ENCODE measurements at regions not wholly inside any gene's neighbourhood (a gene's known extent, or its start where the extent isn't known, plus 50 kb on each side); places are given as distances from the start of the nearest gene placed in this dataset.

DNA sequence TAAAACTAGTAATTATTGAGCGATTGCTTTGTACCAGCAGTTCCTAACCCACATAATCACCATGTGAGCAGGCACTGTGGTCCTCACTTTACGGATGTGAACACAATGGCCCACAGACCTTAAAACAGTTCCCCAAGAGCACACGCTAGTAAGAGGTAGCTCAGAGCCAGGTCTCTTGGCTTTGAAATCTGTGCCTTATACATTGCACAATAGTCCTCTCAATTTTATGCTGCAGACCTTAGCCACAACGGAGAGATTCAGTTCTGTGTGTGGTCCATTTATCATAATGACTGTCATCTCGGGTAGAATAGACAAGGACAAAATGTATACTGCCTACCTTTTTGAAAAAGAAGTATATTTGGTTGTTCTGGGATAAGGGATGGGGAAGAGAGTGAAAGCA, 289.0 kb upstream of the ANKRD55 start:
- H3K4me3 ChIP-seq (ENCODE audit: low read depth, low read length): no peak overlapping the region

DNA sequence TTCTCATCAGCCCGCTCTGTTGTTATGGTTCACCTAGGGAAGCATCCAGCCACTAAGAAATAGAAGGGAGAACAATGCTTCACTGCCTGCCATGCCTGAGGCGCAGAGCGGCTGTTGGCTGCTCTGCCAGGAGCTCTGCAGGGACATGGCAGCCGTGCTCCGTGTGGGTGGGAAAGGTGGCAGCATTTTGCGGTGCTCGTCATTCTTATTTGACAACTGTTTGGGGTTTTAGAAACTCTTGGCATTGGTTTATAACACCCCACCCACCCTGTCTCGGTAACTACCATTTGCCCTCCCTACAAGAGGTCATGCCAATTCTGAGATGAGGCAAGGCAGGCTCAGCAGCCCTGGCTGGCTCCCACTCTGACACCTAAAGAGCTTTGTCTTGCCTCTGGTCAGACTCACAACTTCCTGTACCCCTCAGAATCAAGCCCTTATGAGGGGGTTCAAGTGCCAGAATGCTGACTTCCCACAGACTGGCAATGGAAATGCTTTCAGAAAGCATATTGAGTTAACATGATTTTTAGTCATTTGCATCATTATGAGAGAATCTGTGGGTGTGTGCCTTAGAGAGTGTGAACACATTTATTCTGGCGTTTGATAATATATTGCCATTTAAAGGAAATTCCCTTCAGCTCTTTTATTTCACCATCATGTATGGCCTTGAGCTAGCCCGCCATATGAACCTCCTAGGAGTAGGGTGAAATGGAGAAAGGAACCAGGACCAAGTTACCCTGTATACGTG, 288.0 kb upstream of the ANKRD55 start:
- H3K4me3 ChIP-seq (ENCODE audit: low read depth, low read length): no peak overlapping the region

DNA sequence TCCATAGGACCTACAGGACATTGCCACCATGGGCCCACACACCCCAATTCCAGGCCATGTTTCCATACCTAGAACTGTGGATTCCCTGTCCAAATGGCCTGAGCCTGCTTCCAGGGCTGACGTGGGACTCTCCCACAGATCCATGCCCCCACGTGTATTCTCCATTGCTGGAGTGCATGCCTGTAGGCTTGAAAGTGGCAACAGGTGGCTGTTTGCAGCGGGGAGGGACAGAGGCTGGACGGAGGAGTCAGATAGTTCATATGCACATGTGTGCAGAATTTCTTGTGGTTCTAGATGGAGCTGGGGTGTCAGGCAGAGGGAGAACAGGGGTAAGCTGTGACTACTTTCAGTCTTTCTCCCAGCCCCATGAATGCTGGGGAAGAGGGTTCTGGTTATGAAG, 285.7 kb upstream of the ANKRD55 start:
- no peak overlapping the region for H3K4me3 ChIP-seq (ENCODE audit: low read depth, low read length)

DNA sequence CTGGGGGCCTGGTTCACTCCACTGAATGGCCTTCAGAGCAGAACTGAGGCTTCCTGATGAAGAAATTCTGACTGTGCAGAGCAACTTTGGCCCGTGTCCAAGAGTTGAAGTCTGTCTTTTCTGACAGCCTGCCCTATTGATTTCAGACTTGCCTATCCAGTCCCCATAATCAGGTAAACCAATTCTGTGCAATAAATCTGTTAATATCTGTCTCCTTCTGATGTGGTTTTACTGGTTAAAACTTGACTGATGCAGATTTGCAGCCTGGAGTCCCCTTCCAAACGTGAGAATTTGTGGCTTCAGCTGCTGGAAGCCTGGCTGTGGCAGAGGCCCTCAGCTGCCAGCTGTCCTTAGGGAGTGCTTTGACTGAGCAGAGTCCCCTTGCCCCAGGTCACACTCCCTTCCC, 283.9 kb upstream of the ANKRD55 start:
- no peak overlapping the region for H3K4me3 ChIP-seq (ENCODE audit: low read depth, low read length)

DNA sequence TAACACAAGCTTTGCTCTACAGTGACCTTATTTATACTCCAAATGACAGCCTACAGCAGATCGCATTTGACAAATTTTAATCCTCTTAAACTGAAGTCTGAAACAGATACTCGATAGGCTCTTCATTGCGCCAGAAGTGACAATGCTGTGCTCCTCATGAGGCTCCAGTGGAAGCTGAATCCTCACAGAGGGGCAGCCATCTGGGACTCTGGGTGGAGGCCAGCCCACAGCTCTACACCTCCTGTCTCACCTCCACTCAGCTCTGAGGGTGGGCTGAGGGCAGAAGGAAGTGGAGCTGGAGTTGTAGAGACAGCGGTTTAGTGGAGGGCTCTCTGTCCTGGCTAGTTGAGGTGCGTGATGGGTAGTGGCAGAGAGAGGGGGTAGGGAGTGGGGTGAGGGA, 283.3 kb upstream of the ANKRD55 start:
- H3K4me3 ChIP-seq (ENCODE audit: low read depth, low read length): no peak overlapping the region

DNA sequence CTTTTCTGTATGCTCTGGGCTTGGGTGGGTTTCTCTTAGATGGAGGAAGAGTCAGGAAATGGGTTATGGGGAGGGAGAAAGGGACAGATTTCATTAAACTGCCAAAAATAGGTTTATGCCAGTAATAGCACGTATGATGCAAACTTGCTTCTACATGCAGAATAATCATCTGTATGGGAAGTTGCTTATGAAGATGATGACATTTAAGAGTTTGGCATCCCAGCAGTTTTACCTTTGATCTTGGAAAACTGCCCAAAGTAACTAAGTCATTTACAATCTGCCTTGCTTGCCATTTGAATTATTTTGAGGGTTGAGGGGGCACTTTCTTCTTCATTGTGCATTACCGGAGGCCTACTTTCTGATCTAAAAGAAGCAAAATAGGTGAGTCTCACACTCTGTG, 282.9 kb upstream of the ANKRD55 start:
- H3K4me3 ChIP-seq (ENCODE audit: low read depth, low read length): no peak overlapping the region

DNA sequence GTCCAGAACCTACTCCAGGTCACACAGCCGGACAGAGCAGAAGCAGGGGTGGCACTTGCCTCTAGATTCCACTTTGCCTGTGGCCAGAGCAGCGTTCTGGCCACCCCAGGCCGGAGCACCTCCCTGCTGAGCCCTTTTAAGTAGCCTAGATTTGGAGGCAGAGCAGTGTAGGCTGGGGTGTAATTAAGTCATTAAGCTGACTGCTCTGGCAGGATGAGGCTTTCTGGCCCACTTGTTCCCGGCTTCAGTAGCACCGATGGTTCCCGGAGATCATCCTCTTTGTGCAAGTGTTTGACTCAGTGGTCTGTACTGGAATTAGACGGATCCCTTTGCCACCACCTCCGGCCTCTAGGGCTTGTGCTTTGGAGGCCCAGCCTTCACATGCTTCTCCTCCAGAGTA, 281.9 kb upstream of the ANKRD55 start:
- H3K4me3 ChIP-seq (ENCODE audit: low read depth, low read length): no peak overlapping the region

DNA sequence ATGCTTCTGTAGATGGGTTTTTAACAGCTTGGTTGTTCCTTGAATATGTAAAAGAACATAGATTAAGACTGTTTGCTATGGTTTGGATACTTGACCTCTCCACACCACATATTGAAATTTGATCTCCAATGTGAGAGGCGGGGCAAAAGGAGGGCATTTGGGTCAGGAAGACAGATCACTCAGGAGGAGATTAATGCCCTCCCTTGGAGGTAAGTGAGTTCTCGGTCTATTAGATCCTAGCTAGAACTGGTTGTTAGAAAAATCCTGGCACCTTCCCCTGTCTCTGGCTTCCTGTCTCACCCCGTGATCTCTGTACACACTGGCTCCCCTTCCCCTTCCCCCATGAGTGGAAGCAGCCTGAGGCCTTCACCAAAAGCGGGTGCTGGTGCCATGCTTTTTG, 281.1 kb upstream of the ANKRD55 start:
- H3K4me3 ChIP-seq (ENCODE audit: low read depth, low read length): no peak overlapping the region

DNA sequence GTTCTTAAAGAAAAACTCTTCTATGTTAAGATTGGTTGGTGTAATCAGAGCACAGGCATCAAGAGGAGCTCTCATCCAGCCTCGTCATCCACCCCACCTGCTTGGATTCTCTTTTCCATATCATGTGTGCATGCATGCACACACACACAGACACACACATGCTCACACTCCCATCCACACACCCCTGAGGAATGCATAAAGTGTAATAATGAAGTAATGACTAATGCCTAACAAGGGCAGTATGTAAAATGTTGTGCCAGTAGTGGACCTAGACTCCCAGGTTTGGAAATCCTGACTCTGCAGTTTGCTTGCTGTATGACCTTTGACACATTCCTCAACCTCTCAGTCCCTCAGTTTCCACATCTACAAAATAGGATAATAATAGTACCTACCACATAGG, 280.0 kb upstream of the ANKRD55 start:
- H3K4me3 ChIP-seq (ENCODE audit: low read depth, low read length): no peak overlapping the region

DNA sequence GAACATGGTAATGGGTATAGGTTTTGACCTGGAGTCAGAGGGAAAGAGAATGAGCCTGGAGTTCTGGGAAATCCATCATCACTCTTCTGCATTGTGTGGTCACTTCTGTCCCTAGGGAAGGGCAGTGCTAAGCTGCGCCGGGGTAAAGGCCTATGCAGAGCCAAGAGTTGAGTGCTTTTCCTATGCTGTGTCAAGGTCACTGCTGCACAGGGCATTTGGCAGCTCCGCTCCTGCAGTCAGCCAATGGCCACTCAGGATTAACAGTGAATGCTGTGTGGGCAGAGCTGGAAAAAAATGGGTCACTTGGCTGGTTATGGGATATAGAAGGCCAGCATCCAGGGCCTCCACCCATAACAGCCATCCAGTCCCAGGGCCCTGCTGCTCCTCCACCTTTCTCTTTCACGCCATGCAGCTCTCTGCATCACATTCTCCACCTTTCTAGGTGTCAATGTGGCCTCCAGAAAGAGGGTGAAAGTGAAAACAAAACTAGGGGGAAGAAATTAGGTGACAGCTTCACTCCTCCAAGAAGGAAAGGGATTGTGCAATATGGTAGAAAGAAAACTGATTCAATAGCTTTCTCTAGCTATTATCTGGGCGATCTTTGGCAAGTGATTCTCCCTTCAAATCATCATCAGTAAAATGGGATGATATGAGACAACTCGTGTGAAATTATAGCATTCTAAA, 279.3 kb upstream of the ANKRD55 start:
- no peak overlapping the region for H3K4me3 ChIP-seq (ENCODE audit: low read depth, low read length)

DNA sequence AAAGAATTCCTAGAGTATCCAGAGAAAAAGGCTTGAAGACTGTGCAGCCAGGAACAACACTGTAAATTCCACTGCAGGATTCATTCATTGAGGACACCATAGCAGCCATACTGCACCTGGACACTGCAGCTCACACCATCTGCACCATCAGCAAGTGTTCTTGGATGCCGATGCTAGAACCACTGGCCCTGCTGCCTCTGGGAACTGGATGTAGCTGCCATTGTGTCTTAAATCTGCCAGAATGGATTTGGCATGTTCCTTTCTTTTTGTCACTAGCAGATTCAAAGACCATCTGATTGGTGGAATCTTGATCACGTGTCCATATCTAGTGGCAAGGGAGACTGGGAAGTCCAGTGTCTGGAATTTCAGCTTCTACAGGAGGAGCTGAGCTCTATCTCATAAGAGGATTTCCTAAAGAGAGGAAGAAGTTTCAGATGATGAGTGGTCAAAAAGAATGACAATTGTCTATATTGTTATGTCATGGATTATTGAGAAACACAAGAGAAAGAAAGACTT, 278.3 kb upstream of the ANKRD55 start:
- no peak overlapping the region for H3K4me3 ChIP-seq (ENCODE audit: low read depth, low read length)

DNA sequence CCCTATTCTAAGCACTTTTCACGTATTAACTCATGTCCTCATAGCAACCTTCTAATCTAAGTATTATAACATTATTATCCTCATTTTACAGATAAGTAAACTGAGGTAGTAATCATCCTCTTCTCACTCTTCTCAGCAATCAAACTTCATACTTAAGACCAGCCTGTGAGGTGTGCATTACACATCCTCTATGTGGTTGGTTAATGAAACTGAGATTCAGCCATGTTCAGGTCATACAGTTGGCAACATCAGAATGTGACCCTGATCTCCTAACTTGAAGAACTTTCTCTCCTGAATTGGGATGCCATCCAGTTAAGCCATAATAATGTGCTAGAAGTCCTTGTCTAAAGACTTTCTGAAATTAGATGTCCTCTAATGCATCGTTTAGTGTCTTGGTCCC, 275.1 kb upstream of the ANKRD55 start:
- no peak overlapping the region for H3K4me3 ChIP-seq (ENCODE audit: low read depth, low read length)

DNA sequence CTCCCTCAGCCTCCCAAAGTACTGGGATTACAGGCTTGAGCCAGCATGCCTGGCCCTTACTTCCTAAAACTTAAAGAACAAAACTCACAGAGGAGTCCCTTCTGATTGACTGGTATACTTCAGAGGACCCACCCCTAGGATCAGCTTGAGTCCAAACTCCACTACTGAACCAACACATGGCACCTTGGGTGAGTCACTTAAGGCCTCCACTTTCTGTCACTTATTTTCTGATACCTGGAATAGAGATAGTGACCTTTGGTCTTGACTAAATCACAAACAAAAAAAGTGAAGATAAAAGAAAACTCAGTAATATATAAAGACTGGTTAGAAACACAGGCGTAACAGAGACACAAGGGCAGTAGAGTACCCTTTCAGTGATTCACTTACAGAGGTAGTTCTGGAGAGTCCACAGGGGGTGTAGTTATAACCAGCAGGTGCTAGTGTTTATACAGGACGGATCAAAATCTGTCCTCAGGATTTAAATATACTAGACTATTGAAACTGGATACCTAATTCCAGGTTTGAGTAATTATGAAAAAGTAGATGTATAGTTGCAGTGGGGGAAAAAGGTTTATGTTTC, 274.3 kb upstream of the ANKRD55 start:
- H3K4me3 ChIP-seq (ENCODE audit: low read depth, low read length): no peak overlapping the region

DNA sequence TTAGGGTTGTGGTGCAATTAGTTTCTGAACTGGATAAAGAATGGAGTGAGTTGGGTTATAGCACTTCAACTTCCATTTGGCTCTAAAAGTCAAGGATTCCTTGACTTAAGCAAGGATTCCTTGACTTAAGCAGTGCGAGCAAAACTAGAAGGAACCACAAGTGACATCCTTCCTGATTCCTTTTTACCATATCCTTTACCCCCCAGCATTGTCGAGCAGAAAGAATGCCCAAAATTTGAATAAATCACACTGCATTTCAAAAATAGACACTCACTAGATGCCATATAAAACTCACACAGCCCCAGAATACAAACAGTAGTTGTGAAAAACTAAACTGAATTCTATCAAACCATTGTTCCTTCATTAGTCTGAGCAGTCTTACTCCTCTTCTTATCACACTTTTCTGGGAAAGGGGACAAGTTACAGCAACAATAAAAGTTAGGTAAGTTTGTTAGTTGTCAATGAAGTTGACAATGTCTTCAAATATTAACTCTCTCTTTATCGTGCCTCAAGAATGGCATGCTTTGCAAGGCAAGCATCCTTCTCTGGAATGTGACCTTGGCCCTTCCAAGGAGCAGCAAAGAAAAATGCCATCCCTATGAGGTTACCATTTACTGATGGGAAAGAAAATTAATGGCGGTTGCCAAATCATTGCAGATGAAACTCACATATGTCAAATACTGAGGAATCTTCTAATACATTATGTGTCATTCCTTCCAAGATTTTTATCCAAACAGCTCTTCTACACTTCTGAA, 273.3 kb upstream of the ANKRD55 start:
- H3K4me3 ChIP-seq (ENCODE audit: low read depth, low read length): no peak overlapping the region

DNA sequence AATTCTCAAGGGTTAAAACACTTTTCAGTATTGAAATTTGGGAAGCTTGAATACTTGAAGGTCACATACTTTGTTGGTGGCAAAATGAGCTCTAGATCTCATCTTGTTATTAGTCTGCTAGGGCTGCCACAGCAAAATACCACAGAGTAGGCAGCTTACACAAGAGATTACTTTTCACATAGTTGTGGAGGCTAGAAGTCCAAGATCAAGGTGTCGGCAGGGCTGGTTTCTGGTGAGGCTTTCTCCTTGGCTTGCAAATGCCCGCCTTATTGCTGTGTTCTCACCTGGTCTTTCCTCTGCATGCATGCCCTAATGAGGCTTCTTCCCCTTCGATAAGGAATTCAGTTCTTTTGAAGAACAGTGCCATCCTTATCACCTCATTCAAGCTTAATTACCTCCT, 270.8 kb upstream of the ANKRD55 start:
- H3K4me3 ChIP-seq (ENCODE audit: low read depth, low read length): no peak overlapping the region

DNA sequence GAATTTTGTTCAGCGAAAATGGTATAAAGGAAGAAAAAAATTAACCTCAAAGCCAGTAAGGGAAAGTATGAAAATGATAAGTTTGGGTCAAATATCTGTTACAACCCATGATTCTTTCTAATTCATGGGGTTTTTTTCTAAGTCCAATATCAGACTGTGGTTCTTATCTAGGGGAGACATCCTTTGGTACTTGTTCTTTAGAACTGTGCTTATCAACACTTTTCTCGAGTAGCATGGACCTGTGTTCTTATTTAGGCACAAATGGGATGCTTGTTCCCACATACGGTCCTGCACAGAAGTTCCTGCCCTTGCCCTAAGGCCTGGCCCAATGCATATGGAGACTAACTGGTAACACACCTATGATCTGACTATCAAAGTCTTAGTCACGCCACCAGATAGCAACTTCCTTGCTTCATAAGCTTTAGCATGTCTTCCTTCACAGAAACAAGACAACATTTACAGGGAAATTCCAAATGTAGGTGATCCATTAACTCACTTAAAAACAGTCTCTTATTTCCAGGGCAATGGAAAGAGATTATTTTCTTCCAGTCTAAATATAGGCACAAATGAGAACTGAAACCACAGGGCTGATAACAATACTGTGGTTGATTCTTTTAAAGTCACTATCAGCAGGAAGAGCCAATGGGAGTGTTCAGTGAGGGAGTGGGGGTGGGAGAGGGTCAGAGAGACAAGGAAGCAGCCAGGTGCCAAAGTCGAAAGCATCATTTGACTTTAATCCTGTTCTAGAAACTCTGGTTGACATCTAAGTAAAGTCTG, 268.8 kb upstream of the ANKRD55 start:
- no peak overlapping the region for H3K4me3 ChIP-seq (ENCODE audit: low read depth, low read length)

DNA sequence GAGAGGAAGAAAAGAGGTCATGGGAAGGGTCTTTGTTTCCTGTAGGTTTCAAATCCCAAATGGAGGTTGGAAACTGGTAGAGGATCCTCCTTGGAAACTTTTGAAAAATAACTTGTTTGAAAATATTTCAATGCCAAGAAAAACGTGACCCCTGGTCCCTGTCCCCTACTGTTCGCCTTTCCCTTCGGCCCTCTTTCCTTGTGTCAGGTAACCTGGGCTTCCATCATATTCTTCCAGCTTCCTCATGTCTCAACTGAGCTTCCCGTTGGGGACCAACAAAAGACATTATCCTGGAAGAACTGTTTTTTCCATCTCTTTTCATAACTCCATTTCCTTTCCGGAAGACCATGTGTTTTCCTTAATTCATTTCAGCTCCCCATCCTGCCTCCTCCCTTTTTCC, 266.8 kb upstream of the ANKRD55 start:
- no peak overlapping the region for H3K4me3 ChIP-seq (ENCODE audit: low read depth, low read length)

DNA sequence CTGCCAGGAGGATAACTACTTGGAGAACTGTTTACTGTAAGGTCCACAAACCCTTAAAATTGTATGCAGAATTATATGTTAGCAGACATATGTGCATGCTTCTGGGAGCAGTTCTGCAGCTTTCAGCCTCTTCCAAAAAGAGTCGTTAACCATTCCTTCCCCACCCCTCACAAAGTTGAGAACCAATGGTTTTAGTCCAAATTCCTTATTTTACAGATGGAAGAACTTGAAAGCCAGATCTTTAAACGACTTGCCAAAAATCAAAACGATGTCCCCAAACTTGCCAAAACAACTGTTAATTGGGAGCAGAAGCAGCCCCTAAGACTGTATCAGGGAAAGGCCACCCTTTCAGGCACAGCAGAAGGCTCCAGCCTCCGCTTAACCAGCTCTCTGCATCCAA, 266.4 kb upstream of the ANKRD55 start:
- no peak overlapping the region for H3K4me3 ChIP-seq (ENCODE audit: low read depth, low read length)

DNA sequence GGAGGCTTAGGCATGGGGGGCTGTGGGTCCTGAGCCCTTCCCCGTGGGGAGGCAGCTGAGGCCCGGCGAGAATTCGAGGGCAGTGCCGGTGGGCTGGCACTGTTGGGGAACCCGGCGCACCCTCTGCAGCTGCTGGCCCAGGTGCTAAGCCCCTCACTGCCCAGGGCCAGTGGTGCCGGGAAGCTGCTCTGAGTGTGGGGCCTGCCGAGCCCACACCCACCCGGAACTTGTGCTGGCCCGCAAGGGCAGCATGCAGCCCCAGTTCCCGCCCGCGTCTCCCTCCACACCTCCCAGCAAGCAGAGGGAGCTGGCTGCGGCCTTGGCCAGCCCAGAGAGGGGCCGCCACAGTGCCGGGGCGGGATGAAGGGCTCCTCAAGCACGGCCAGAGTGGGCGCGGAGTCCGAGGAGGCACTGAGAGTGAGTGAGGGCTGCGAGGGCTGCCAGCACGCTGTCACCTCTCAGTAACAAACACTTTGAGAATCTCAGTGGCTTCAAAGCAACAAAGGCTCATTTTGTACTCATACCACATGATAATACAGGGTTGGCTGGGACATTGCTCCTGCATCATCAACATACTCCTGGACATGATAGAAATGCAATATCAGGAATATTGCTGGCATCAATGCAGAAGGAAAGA, 265.7 kb upstream of the ANKRD55 start:
- no peak overlapping the region for H3K4me3 ChIP-seq (ENCODE audit: low read depth, low read length)

DNA sequence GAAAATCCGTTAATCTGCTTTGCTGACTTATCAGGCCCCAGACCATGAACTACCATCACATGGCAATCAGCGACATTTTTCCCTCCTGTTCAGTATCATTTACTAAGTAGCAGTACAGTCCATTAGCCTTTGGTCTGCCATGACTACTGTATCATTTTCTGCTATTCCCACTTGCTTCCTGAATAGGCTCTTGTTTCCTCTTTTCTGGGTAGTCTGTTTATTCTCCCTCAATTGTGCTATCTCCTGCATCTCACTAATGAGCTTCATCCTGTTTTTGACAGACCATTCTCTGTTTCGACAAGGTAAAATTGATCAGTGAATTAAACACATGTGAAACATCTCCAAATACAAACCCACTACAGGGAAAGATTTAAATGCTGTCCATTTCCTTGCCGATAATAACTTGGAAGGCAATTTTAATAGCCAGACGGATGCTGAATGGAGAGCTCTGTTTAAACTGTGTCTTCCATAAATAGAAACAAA, 263.5 kb upstream of the ANKRD55 start:
- H3K4me3 ChIP-seq (ENCODE audit: low read depth, low read length): no peak overlapping the region

All from iPS-11a (cell line).